Ovary (tissue), 7 donors: ENCODE measurements at regions not wholly inside any gene's neighbourhood (a gene's known extent, or its start where the extent isn't known, plus 50 kb on each side); places are given as distances from the start of the nearest gene placed in this dataset.

Source experiments
- DNase-seq, 5 donors: peaks; one replicate each; pipeline ENCODE4 v3.0.0-alpha.2; 2019 to 2020
- H3K27ac ChIP-seq, 2 donors: fragments of 200-600 bp; one replicate each; pipeline versions ENCODE4 v1.5.1 to v1.8.0; 2019 to 2022
- H3K27me3 ChIP-seq: fragments of 200-600 bp; one replicate; pipeline ENCODE4 v1.8.0; 2022
- H3K36me3 ChIP-seq: fragments of 200-600 bp; sonication (generic); one replicate; pipeline ENCODE4 v1.5.1; 2019
- H3K4me1 ChIP-seq: one replicate; pipeline ENCODE4 v1.8.1; 2013; ENCODE audit warnings: mild to moderate bottlenecking, moderate library complexity; ENCODE audit not compliant: insufficient read depth
- H3K4me3 ChIP-seq: fragments of 200-600 bp; sonication (generic); one replicate; pipeline ENCODE4 v1.5.1; 2017
- H3K9me3 ChIP-seq, 2 donors: fragments of 200-600 bp in 1 of 2; sonication (generic) in 1 of 2; one replicate each; pipeline versions ENCODE4 v1.5.1 to v1.8.1; 2013 to 2019; ENCODE audit warnings: mild to moderate bottlenecking in 1 of 2, moderate library complexity in 1 of 2
- EP300 ChIP-seq: sonication (generic); formaldehyde crosslinking; IDR thresholded peaks from one replicate; pipeline ENCODE4 v1.6.1; 2017; ENCODE audit warnings: antibody characterized with exemption
- POLR2A ChIP-seq: fragments of 450-650 bp; IDR thresholded peaks from one replicate; pipeline ENCODE4 v1.6.1; 2017; ENCODE audit warnings: antibody characterized with exemption, mild to moderate bottlenecking, moderate library complexity
- WGBS, 3 donors: extraction: QIAGEN DNeasy Blood & Tissue Kit in 1 of 3; methylation state at CpG; one replicate each; pipeline versions ENCODE4 v1.1.5 to v1.1.7; 2013 to 2017; 5-methylcytosine and 5-hydroxymethylcytosine counted together
- intact Hi-C, 4 donors: fragments of 100-400 bp; cut with DNase I; formaldehyde crosslinking; loops; one replicate each; pipeline versions ENCODE4 v1.11.0 to v1.15.1; 2022 to 2023
- TF ChIP-seq, protein P1 (sequence below), 3 donors: fragments of 450-650 bp in 2 of 3; fragments of 200-600 bp in 1 of 3; IDR thresholded peaks; one replicate each; pipeline versions ENCODE4 v1.5.1 to v1.8.0; 2016 to 2022; ENCODE audit warnings: antibody characterized with exemption in 3 of 3, mild to moderate bottlenecking in 1 of 3
- donor health status: DM: no; HTN: no; CAD: no; lungs with moderate emphysema.
- donor health status: DM: no; HTN: no; CAD: no.
- donor health status: Bipolar disorder and iron deficiency.
- donor health status: DM: no; HTN: no; CAD: no.
- donor health status: DM: yes; HTN: yes; CAD: no.

DNA sequence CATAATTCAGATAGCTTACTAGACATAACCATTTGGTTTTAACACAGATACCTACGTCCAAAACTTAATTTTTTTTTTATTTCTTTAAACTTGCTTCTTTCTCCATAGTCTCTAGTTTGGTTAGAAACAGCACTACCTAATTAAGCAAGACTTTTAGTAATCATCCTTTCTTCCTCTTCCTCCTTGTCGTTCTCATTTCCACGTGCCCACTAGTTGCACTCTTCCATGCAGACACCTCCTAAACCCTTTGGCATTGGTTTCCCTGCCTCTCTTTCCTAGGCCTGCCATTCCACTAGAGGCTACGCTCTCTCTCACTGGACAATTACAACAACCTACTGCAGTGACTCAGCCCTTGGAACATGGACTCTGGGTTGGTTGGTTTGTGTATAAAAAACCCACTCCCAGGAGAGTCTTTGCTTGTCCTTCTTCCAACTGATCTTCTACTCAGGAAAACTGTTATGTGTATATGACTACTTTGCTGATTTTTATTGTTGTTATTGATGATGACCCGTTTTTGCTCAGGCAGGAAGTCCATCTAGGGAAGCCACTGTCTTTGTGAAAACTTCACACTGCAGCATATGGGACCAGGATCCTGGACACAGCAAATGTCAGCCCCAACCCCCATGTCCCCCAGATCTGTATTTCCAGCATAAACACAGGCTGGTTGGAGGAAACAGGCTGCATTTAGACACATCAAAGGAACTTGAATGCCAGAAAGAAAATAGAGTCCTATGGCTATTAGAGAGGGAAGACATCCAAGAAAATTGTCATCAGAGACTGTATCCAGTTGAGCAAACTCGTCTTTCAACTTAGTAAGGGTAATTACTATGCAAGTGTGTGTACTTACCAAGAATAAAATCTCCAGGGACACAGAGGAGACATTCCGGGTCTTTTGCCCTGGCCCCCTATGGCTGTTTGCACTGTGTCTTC lies 503.2 kb downstream of the GADD45G start:
- Histone ChIP-seq H3K4me1 (peaks cover 12% of the 10 kb centered on the region), H3K9me3 (no peaks in the 10 kb centered on the region), H3K27me3 (no peaks in the 10 kb centered on the region), H3K36me3 (no peaks in the 10 kb centered on the region), H3K4me3 (no peak overlapping the region), H3K27ac (peak overlapping the region in 1 of 2 donors; percentile 15)
- TF ChIP-seq POLR2A = no peak
- TF ChIP-seq, protein P1, sequence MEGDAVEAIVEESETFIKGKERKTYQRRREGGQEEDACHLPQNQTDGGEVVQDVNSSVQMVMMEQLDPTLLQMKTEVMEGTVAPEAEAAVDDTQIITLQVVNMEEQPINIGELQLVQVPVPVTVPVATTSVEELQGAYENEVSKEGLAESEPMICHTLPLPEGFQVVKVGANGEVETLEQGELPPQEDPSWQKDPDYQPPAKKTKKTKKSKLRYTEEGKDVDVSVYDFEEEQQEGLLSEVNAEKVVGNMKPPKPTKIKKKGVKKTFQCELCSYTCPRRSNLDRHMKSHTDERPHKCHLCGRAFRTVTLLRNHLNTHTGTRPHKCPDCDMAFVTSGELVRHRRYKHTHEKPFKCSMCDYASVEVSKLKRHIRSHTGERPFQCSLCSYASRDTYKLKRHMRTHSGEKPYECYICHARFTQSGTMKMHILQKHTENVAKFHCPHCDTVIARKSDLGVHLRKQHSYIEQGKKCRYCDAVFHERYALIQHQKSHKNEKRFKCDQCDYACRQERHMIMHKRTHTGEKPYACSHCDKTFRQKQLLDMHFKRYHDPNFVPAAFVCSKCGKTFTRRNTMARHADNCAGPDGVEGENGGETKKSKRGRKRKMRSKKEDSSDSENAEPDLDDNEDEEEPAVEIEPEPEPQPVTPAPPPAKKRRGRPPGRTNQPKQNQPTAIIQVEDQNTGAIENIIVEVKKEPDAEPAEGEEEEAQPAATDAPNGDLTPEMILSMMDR (IDR thresholded peaks at IDR 0.05) = no peak
- TF ChIP-seq EP300 = no peak
- no peak for DNase-seq
- intact Hi-C loops = loop anchor here in 1 of 4 donors (10.0 kb wide), 1 partner anchor 793 kb away; the partner anchor contains the start of genes CKS2 and SECISBP2
- WGBS, 3 donors = 20 to 30% (median 21%) methylated on average over 7 of the region's 7 CpGs

DNA sequence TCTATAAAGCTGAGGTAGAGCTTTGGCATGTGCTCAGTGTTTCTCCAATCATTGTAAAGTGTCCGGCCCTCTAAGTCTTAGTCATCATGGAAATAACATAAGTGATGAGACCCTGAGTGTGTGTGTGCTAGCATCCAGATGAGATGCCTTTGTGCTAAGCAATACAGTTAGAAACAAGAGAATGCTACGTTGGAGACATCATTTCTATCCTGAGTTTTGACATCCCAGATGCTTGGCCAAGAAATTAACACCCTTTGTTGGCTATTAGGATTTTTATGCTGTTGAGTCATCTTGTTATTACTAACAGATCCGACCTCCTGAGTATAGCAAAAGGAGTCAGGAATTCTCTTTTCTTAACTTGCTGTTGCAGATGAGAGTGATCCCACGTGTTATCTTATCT lies 508.0 kb downstream of the GADD45G start:
- TF ChIP-seq, protein P1 (IDR thresholded peaks at IDR 0.05) = no peak
- no peak for TF ChIP-seq POLR2A
- TF ChIP-seq EP300 = no peak
- Histone ChIP-seq H3K4me3 (no peak overlapping the region), H3K36me3 (no peaks in the 10 kb centered on the region), H3K9me3 (no peaks in the 10 kb centered on the region), H3K4me1 (peaks cover 11% of the 10 kb centered on the region), H3K27ac (no peak overlapping the region), H3K27me3 (no peaks in the 10 kb centered on the region)
- no peak for DNase-seq
- intact Hi-C loops = no loop called here
- 12 to 22% (median 14%) methylated on average over 4 of the region's 4 CpGs for WGBS, 3 donors

DNA sequence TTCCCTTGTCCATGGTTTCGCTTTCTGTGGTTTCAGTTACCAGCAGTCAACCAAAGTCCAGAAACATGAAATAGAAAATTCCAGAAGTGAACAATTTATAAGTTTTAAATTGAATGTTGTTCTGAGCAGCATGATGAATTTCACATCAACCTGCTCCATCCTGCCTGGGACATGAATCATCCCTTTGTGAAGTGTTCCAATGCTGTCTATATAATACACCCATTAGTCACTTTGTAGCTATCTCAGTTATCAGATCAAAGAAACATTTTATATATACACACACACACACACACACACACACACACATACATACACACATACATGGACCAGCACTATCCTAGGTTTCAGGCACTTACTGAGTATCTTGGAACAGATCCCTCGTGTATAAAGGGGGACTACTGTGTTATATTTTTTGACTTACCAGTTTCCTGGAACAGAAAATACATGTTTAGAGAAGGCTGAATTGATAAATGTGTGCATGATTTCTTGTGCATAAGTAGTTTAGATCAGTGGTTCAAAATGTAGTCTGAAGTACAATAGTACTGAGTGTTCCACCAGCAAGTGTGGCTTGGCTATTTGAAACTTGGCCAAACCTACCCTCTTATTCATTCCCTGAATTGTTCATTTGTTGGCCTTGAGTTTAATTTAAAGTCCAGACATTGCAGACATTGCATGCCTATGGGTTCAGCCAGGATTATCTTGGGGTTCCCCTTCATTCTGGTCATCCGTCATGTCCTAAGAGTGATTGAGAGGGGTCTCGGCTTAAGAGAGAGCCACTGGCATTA lies 510.0 kb downstream of the GADD45G start:
- TF ChIP-seq, protein P1 (IDR thresholded peaks at IDR 0.05) = no peak
- TF ChIP-seq POLR2A = no peak
- no peak for TF ChIP-seq EP300
- no peak overlapping the region for H3K4me3 ChIP-seq
- intact Hi-C loops = no loop called here
- no peaks in the 10 kb centered on the region for H3K27me3 ChIP-seq
- no peaks in the 10 kb centered on the region for H3K36me3 ChIP-seq
- no peaks in the 10 kb centered on the region for H3K9me3 ChIP-seq
- H3K27ac ChIP-seq = no peak overlapping the region
- 86 to 91% (median 87%) methylated on average over 4 of the region's 4 CpGs for WGBS, 3 donors
- H3K4me1 ChIP-seq = no peaks in the 10 kb centered on the region
- DNase-seq = no peak

DNA sequence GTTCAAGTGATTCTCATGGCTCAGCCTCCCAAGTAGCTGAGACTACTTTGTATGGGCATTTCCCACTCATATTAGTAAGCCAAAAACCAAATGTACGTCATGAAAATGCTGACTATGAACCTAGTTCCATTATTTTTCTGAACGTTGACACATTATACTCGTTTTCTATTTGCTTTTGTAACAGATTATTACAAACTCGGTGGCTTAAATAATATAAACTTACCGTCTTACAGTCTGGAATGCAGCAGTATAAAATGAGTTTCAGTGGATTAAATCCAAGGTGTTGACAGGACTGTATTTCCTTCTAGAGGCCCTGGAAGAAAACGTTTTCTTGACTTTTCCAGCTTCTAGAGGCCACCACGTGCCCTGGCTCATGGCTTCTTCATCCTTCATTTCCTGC lies 517.0 kb downstream of the GADD45G start:
- Histone ChIP-seq H3K4me3 (no peak overlapping the region), H3K27ac (no peak overlapping the region), H3K36me3 (no peaks in the 10 kb centered on the region), H3K9me3 (no peaks in the 10 kb centered on the region), H3K4me1 (no peaks in the 10 kb centered on the region), H3K27me3 (no peaks in the 10 kb centered on the region)
- intact Hi-C loops = no loop called here
- no peak for DNase-seq
- TF ChIP-seq EP300 (no peak), POLR2A (no peak)
- TF ChIP-seq, protein P1 (IDR thresholded peaks at IDR 0.05) = no peak
- WGBS, 3 donors = 68 to 71% (median 68%) methylated on average over 7 of the region's 7 CpGs
